Lower leg skin (tissue), 3 donors: ENCODE measurements at regions not wholly inside any gene's neighbourhood (a gene's known extent, or its start where the extent isn't known, plus 50 kb on each side); places are given as distances from the start of the nearest gene placed in this dataset.

Experiments
- POLR2A ChIP-seq, 2 donors: fragments of 450-650 bp; IDR thresholded peaks; one replicate each; pipeline ENCODE4 v1.6.1; 2016 to 2017; ENCODE audit warnings: antibody characterized with exemption in 2 of 2, mild to moderate bottlenecking in 1 of 2, moderate library complexity in 1 of 2
- TF ChIP-seq, protein P1 (sequence below), 3 donors: fragments of 450-650 bp; IDR thresholded peaks; one replicate each; pipeline ENCODE4 v1.5.1; 2016; ENCODE audit warnings: antibody characterized with exemption in 3 of 3, mild to moderate bottlenecking in 3 of 3, moderate library complexity in 2 of 3

DNA sequence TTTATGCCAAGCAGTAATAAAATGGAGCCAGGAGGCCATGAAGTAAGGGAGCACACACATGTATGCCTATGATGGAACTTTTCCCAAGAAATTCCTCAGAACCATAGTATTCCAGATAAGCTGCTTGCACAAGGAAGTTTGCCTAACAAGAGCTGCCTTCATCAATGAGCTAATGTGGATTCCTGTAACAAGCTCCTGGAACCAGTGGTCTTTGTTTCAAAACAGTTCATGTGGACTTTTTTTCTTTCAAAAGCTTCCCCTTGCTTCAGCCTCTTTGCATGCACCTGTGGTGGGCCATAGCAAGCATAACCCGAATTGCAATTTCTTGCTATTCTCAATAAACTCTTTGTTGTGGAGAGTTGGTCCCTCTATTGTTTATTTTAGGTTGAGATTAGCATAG lies 359.6 kb downstream of the UTRN start:
- TF ChIP-seq, protein P1, sequence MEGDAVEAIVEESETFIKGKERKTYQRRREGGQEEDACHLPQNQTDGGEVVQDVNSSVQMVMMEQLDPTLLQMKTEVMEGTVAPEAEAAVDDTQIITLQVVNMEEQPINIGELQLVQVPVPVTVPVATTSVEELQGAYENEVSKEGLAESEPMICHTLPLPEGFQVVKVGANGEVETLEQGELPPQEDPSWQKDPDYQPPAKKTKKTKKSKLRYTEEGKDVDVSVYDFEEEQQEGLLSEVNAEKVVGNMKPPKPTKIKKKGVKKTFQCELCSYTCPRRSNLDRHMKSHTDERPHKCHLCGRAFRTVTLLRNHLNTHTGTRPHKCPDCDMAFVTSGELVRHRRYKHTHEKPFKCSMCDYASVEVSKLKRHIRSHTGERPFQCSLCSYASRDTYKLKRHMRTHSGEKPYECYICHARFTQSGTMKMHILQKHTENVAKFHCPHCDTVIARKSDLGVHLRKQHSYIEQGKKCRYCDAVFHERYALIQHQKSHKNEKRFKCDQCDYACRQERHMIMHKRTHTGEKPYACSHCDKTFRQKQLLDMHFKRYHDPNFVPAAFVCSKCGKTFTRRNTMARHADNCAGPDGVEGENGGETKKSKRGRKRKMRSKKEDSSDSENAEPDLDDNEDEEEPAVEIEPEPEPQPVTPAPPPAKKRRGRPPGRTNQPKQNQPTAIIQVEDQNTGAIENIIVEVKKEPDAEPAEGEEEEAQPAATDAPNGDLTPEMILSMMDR (IDR thresholded peaks at IDR 0.05) = no peak
- no peak for TF ChIP-seq POLR2A (IDR thresholded peaks at IDR 0.05)
